ENCODE measurements at regions not wholly inside any gene's neighbourhood (a gene's known extent, or its start where the extent isn't known, plus 50 kb on each side); places are given as distances from the start of the nearest gene placed in this dataset.

GRCh38 chr12:59005193-59005955, 85.1 kb upstream of the LRIG3 start:
- ATAC-seq (no peak), DNase-seq (ENCODE audit: low read depth, low spot score) (no peak)
- H3K9me3 ChIP-seq (ENCODE audit: control insufficient read depth in 1 of 2, insufficient read depth in 1 of 2, low read depth in 1 of 2, low read length in 2 of 2): no peaks in the 10 kb centered on the region
- H3K79me2 ChIP-seq (ENCODE audit: insufficient read depth, low read length): no peaks in the 10 kb centered on the region
- H3K27ac ChIP-seq (ENCODE audit: low read depth, low read length): no peak overlapping the region
- intact Hi-C loops (cut with micrococcal nuclease): no loop called here
- H3K4me1 ChIP-seq (ENCODE audit: control insufficient read depth in 1 of 2, insufficient read depth in 2 of 2, low read length in 2 of 2): no peaks in the 10 kb centered on the region
- ChIA-PET CTCF (no interaction called here), POLR2A (no interaction called here), RAD21 (ENCODE audit: low non-redundant PET in 1 of 2, low total read pairs in 2 of 2, uncharacterized antibody in 2 of 2, unreplicated experiment in 2 of 2) (no interaction called here)
- no TSS peak for BruUV-seq (replicated peaks)
- no peak overlapping the region for H3K9ac ChIP-seq (ENCODE audit: low read length)
- no peak overlapping the region for H3K4me3 ChIP-seq (replicated peaks in 1 of 2; ENCODE audit: low read depth in 1 of 2, low read length in 2 of 2)
- H2AFZ ChIP-seq (ENCODE audit: low read depth, low read length, poor library complexity, severe bottlenecking): no peak overlapping the region
- H3K27me3 ChIP-seq (ENCODE audit: insufficient read depth, low read length): no peaks in the 10 kb centered on the region
- no peaks in the 10 kb centered on the region for H3K36me3 ChIP-seq (ENCODE audit: control insufficient read depth in 1 of 2, insufficient read depth in 2 of 2, low read length in 2 of 2)
- no peaks in the 10 kb centered on the region for H3K9me2 ChIP-seq (ENCODE audit: insufficient read depth)
- no peak overlapping the region for H3K4me2 ChIP-seq (ENCODE audit: low read length)
- H4K20me1 ChIP-seq (ENCODE audit: insufficient read depth): no peaks in the 10 kb centered on the region
- no peak for TF ChIP-seq RAD21 (IDR thresholded peaks at IDR 0.05; ENCODE audit: low read depth)
- no peak for TF ChIP-seq REST (IDR thresholded peaks at IDR 0.05; ENCODE audit: low read depth)
- no peak for TF ChIP-seq SIN3A (IDR thresholded peaks at IDR 0.05; ENCODE audit: low read depth)
- no peak for TF ChIP-seq EZH2phosphoT487 (IDR thresholded peaks at IDR 0.05; ENCODE audit: borderline replicate concordance)
- TF ChIP-seq ATF3 (IDR thresholded peaks at IDR 0.05): no peak
- no peak for TF ChIP-seq EGR1 (IDR thresholded peaks at IDR 0.05; ENCODE audit: low read depth)
- no peak for TF ChIP-seq YY1 (IDR thresholded peaks at IDR 0.05; ENCODE audit: extremely low read depth, insufficient replicate concordance, low read depth, low read length)
- TF ChIP-seq CTCF (IDR thresholded peaks at IDR 0.05 in 2 of 3, conservative IDR thresholded peaks at IDR 0.05 in 1 of 3; ENCODE audit: borderline replicate concordance in 1 of 3, insufficient read depth in 1 of 3, low read depth in 2 of 3, low read length in 2 of 3): no peak
- TF ChIP-seq CEBPB (IDR thresholded peaks at IDR 0.05; ENCODE audit: low read depth): no peak
- TF ChIP-seq ELF1 (IDR thresholded peaks at IDR 0.05; ENCODE audit: borderline replicate concordance, low read depth): no peak
- TF ChIP-seq ZFX (IDR thresholded peaks at IDR 0.05): no peak
- no peak for TF ChIP-seq MAX (IDR thresholded peaks at IDR 0.05)
- no peak for TF ChIP-seq JUND (IDR thresholded peaks at IDR 0.05)
